Left lung (tissue), 4 donors: ENCODE measurements at regions not wholly inside any gene's neighbourhood (a gene's known extent, or its start where the extent isn't known, plus 50 kb on each side); places are given as distances from the start of the nearest gene placed in this dataset.
"Not testable (repeated sequence)": the region's sequence is repeated elsewhere in the genome, so short reads cannot be mapped to it uniquely, and the experiment has no call there.

Experiments used
- ATAC-seq: fragments of 200-7000 bp; cut with Tn5 transposase; one replicate; pipeline ENCODE4 v1.9.1; 2020; ENCODE audit warnings: moderate library complexity
- DNase-seq, 4 donors: peaks; one replicate each; pipeline ENCODE4 v3.0.0-alpha.2; 2013 to 2020
- H3K27ac ChIP-seq, 2 donors: fragments of 200-600 bp; sonication (generic) in 1 of 2; one replicate each; pipeline versions ENCODE4 v1.5.0 to v1.8.0; 2020 to 2021
- H3K27me3 ChIP-seq, 2 donors: fragments of 200-600 bp; sonication (generic) in 1 of 2; one replicate each; pipeline versions ENCODE4 v1.5.0 to v1.8.0; 2020 to 2021
- H3K36me3 ChIP-seq, 2 donors: fragments of 200-600 bp; sonication (generic) in 1 of 2; one replicate each; pipeline versions ENCODE4 v1.5.0 to v1.8.0; 2020 to 2021
- H3K4me1 ChIP-seq, 2 donors: fragments of 200-600 bp; one replicate each; pipeline ENCODE4 v1.8.0; 2021
- H3K4me3 ChIP-seq, 2 donors: fragments of 200-600 bp; sonication (generic) in 1 of 2; one replicate each; pipeline versions ENCODE4 v1.5.0 to v1.8.0; 2020 to 2021; ENCODE audit warnings: mild to moderate bottlenecking in 1 of 2
- H3K9me3 ChIP-seq, 2 donors: fragments of 200-600 bp; sonication (generic) in 1 of 2; one replicate each; pipeline versions ENCODE4 v1.5.0 to v1.8.0; 2020 to 2021
- intact Hi-C, 2 donors: fragments of 100-400 bp; cut with DNase I; formaldehyde crosslinking; loops; one replicate each; pipeline versions ENCODE4 v1.11.2 to v1.14.2; 2022
- TF ChIP-seq, protein P1 (sequence below), 2 donors: fragments of 200-600 bp; sonication (generic) in 1 of 2; IDR thresholded peaks; one replicate each; pipeline versions ENCODE4 v1.5.0 to v1.8.0; 2021; ENCODE audit warnings: antibody characterized with exemption in 2 of 2
- donor health status: DM: no; HTN: yes; CAD: no.
- donor health status: DM: no; HTN: no; CAD: no.

DNA sequence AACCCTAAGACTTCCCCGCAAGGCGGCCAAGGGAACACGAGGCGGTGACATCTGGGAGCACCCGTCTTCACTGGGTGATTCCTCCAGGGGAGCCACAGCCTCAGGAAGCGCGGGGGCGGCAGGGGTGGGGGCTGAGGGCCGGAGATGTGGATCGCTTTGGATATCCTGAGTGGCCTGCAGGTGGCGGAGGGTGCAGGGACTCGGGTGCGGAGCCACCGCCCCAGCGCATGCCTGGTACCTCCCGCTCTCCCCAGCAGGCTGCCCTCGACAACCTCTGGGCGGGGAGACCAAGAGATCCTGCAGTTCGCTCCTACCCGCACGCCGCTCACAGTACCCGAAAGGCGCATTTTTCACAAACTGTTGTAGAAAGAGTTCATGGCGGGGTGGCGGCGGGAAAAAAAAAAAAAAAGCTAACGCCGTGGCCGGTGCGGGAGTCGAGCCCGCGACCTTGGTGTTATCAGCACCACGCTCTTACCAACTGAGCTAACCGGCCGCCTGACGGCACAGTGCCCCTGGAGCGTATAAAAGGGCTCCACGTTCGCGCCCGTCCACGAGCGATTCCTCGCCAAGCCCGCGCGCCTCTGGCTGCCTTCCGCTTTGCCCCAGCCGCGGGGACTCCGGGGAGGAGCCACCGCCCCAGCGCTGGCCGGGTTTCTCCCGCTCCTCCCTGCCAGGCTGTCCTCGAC lies 124.7 kb upstream of the PRKX start:
- DNase-seq, H3K27me3 ChIP-seq, H3K4me1 ChIP-seq, intact Hi-C loops, H3K36me3 ChIP-seq, ATAC-seq, H3K9me3 ChIP-seq, H3K4me3 ChIP-seq, H3K27ac ChIP-seq: not testable (repeated sequence)

DNA sequence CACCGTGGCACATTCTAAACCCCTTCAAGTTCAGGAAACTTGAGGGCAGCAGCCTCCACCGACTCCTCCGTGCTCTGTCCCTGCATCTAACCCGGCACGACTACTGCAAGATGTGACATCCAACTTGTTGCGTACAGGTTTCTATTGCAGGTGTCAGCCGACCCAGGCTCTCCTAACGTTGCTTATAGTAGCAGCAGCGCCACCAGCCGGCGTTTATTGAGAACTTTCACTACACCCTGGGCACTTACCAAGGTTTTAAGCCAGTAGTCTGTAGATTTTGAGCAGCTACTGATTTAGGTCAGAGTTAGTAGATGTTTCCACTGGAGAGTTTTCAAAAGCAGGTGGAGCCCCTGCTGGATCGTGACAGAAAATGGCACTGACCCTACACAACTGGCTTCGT lies 123.8 kb upstream of the PRKX start:
- H3K9me3 ChIP-seq, H3K36me3 ChIP-seq, intact Hi-C loops, H3K4me3 ChIP-seq, H3K27me3 ChIP-seq, H3K4me1 ChIP-seq, H3K27ac ChIP-seq, ATAC-seq, DNase-seq: not testable (repeated sequence)

DNA sequence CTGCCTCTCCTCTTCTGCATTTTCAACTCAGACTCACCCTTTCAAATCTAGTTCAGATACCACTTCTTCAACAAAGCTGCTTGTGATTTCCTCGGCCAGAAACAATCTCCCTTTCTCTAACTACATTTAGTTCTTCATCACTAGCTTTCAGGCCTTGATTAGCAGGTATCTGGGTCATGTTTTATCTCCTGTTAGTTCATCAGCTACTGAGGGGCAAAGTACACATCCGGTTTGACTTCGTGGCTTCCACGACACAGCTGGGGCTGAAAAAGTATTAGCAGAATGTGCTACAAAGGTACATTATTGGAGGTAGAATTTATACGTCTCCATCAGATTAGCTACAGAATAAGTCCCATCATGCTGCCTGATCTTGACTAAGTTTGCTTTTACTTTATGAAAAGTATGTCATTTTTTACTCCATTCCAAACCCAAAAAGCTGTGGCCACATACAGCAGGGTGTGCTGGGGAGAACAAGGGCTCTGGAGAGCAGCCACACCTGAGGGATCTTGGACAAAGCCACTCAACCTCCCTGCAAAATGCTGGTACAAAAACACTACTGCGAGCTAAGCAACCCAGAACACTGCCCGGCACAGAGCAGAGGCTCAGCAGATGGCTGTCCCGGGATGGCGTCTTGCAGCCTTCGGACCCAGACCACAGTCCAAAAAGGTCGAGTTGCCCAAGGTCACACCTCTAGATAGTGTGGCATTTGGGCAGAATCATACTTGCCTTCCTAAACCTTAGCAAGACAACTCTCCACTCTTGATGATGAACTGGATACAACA lies 120.5 kb upstream of the PRKX start:
- DNase-seq, H3K9me3 ChIP-seq, intact Hi-C loops, H3K4me1 ChIP-seq, H3K36me3 ChIP-seq, H3K4me3 ChIP-seq, H3K27me3 ChIP-seq, H3K27ac ChIP-seq, ATAC-seq: not testable (repeated sequence)

DNA sequence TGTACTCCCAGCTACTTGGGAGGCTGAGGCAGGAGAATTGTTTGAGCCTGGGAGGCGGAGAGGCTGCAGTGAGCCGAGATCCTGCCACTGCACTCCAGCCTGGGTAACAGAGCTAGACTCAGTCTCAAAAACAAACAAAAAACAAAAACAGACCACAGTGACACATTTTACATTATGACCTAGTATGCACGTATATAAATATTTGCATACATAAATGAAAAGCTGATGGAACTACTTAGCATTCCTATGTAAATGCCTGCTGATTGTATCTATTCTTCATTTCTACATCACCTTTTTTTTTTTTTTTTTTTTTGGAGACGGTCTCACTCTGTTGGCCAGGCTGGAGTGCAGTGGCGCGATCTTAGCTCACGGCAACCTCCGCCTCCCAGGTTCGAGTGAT lies 116.6 kb upstream of the PRKX start:
- DNase-seq, H3K36me3 ChIP-seq, H3K9me3 ChIP-seq, intact Hi-C loops, H3K4me1 ChIP-seq, H3K4me3 ChIP-seq, H3K27me3 ChIP-seq, H3K27ac ChIP-seq, ATAC-seq: not testable (repeated sequence)

DNA sequence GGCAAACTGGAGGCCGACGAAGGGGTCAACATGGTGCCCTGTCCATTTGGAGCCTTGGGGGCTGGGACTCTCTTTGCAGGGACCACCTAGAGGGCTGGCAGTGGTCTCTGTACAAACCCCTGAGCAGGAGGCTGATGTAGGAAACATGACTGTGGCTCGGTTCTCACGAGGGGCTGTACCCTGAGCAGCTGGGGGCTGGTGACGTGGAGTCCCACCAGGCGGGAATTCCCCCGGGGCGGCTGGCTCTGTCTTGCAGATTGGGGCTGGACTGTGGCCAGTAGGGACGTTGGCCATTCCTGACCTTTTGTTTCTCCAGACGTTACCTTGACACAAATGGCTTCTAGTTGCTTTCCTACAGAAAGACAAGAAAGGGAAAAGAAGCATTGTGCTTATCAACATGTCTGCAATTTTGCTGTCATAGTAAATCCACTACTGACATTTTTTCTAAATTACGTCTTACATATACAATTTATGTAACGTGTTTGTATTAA lies 115.6 kb upstream of the PRKX start:
- H3K27ac ChIP-seq, H3K27me3 ChIP-seq, H3K4me1 ChIP-seq, H3K9me3 ChIP-seq, H3K36me3 ChIP-seq, DNase-seq, ATAC-seq, H3K4me3 ChIP-seq, intact Hi-C loops: not testable (repeated sequence)

DNA sequence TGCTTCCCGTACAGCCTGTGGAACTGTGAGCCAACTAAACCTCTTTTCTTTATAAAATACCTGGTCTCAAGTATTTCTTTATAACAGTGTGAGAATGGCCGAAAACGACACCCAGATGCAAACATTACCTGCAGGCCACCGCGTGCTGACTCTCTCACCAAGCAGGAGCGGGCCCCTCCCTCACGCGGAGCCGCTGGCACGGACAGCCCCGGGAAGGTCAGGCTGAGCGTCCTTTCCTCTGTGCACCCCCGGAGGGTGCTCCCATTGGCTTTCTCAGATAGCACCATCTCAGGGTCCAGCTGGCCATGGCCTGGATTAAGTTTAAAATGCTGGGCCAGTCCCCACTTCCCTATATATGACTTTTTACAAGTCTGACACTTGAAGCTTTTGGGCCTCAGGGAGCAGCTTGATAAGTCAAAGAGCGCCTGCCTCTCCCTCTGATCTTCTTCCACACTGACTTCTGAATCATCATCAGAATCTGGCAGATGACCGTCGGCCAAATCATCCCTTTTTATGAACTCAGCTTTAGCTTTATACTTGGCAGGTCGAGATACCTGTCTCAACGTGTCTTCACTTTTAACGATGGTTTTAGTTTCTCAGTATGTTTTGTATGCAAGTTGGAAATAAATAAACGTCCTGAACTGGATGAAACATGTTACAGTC lies 115.1 kb upstream of the PRKX start:
- H3K36me3 ChIP-seq, ATAC-seq, H3K4me3 ChIP-seq, intact Hi-C loops, H3K9me3 ChIP-seq, H3K27ac ChIP-seq, H3K4me1 ChIP-seq, H3K27me3 ChIP-seq, DNase-seq: not testable (repeated sequence)

DNA sequence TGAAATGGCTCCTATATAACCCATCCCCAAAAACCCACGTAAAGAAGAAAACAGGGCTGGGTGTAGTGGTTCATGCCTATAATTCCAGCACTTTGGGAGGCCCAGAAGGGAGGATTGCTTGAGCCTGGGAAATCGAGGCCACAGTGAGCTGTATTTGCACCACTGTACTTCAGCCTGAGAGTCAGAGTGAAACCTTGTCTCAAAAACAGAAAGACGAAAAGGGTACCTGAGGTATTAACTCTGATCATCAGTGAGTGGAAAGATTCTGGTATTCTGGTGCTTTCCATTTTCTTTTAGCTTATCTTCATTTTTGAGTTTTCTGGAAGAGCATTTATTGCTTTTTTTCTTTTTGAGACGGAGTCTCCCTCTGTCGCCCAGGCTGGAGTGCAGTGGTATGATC lies 110.6 kb upstream of the PRKX start:
- H3K4me1 ChIP-seq, H3K36me3 ChIP-seq, H3K4me3 ChIP-seq, ATAC-seq, H3K27me3 ChIP-seq, intact Hi-C loops, DNase-seq, H3K9me3 ChIP-seq, H3K27ac ChIP-seq: not testable (repeated sequence)

DNA sequence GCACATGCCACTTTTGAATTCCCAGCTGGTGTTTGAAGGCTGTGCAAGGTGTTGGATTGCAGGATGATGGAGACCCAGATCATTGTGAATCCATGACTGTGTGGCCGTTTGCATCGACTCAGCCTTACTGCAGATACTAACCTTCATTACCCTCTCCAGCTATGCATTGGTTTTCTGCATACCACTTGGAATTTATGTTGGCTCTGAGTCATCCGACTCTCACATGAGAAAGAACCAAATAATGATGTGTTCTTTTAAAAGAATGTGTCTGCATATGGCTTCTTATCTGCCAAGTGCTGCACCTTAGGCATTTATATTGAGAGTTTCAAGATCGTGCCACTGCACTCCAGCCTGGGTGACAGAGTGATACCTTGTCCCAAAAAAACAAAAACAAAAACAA lies 106.7 kb upstream of the PRKX start:
- intact Hi-C loops = no loop called here
- DNase-seq (no peak), ATAC-seq (no peak)
- H3K4me1 ChIP-seq = no peaks in the 10 kb centered on the region
- TF ChIP-seq, protein P1, sequence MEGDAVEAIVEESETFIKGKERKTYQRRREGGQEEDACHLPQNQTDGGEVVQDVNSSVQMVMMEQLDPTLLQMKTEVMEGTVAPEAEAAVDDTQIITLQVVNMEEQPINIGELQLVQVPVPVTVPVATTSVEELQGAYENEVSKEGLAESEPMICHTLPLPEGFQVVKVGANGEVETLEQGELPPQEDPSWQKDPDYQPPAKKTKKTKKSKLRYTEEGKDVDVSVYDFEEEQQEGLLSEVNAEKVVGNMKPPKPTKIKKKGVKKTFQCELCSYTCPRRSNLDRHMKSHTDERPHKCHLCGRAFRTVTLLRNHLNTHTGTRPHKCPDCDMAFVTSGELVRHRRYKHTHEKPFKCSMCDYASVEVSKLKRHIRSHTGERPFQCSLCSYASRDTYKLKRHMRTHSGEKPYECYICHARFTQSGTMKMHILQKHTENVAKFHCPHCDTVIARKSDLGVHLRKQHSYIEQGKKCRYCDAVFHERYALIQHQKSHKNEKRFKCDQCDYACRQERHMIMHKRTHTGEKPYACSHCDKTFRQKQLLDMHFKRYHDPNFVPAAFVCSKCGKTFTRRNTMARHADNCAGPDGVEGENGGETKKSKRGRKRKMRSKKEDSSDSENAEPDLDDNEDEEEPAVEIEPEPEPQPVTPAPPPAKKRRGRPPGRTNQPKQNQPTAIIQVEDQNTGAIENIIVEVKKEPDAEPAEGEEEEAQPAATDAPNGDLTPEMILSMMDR (IDR thresholded peaks at IDR 0.05) = no peak
- H3K36me3 ChIP-seq = no peaks in the 10 kb centered on the region
- no peaks in the 10 kb centered on the region for H3K27me3 ChIP-seq
- H3K27ac ChIP-seq = no peak overlapping the region
- no peaks in the 10 kb centered on the region for H3K9me3 ChIP-seq
- H3K4me3 ChIP-seq = no peak overlapping the region

DNA sequence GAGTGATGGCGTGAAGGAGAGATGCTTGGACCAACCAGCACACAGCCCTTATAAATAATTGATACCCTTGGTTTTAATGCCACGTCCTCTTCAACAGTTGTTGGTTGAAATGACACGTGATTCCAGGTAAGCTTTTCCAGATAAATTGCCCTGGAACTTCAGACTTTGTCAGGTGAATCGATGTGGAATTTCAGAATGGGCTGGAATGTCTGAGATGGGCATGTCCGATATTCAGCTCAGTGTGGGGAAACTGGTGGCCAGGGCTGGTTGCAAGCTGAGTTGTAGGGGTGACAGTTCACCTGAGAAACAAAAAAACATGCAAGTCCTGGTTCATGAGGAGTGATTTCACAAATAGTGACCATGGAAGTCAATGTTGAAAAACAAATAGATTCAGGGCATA lies 104.0 kb upstream of the PRKX start:
- DNase-seq, H3K9me3 ChIP-seq, intact Hi-C loops, H3K4me3 ChIP-seq, ATAC-seq, H3K27me3 ChIP-seq, H3K27ac ChIP-seq, H3K36me3 ChIP-seq, H3K4me1 ChIP-seq: not testable (repeated sequence)
